Parathyroid adenoma (tissue), 2 donors: ENCODE measurements at regions not wholly inside any gene's neighbourhood (a gene's known extent, or its start where the extent isn't known, plus 50 kb on each side); places are given as distances from the start of the nearest gene placed in this dataset.

ENCODE experiments used
- H2AFZ ChIP-seq: fragments of 300-600 bp; sonication (generic); one replicate; pipeline ENCODE4 v1.7.0; 2017; ENCODE audit warnings: antibody characterized with exemption, mild to moderate bottlenecking
- H3K27ac ChIP-seq: fragments of 300-600 bp; sonication (generic); one replicate; pipeline ENCODE4 v1.7.0; 2017
- H3K27me3 ChIP-seq: fragments of 300-600 bp; sonication (generic); one replicate; pipeline ENCODE4 v1.7.0; 2017; ENCODE audit warnings: low read length; ENCODE audit not compliant: control insufficient read depth, insufficient read depth
- H3K36me3 ChIP-seq: fragments of 300-600 bp; sonication (generic); one replicate; pipeline ENCODE4 v1.7.0; 2017; ENCODE audit warnings: low read length; ENCODE audit not compliant: control insufficient read depth, insufficient read depth
- H3K4me1 ChIP-seq: fragments of 300-600 bp; sonication (generic); one replicate; pipeline ENCODE4 v1.7.0; 2017; ENCODE audit warnings: control low read depth
- H3K4me2 ChIP-seq: fragments of 300-600 bp; sonication (generic); one replicate; pipeline ENCODE4 v1.7.0; 2017; ENCODE audit warnings: low read length
- H3K4me3 ChIP-seq: fragments of 300-600 bp; sonication (generic); one replicate; pipeline ENCODE4 v1.7.0; 2017; ENCODE audit warnings: low read depth, low read length
- H3K79me2 ChIP-seq: fragments of 300-600 bp; sonication (generic); one replicate; pipeline ENCODE4 v1.7.0; 2017; ENCODE audit warnings: control low read depth
- H3K9ac ChIP-seq: fragments of 300-600 bp; sonication (generic); one replicate; pipeline ENCODE4 v1.7.0; 2017; ENCODE audit warnings: mild to moderate bottlenecking
- H3K9me3 ChIP-seq: fragments of 300-600 bp; sonication (generic); one replicate; pipeline ENCODE4 v1.7.0; 2017; ENCODE audit warnings: low read length; ENCODE audit not compliant: control insufficient read depth
- TF ChIP-seq, protein P1 (sequence below): fragments of 300-600 bp; sonication (generic); IDR thresholded peaks from one replicate; pipeline ENCODE4 v1.7.0; 2017; ENCODE audit warnings: antibody characterized with exemption, mild to moderate bottlenecking
- donor health status: primary hyperparathyroidism.

DNA sequence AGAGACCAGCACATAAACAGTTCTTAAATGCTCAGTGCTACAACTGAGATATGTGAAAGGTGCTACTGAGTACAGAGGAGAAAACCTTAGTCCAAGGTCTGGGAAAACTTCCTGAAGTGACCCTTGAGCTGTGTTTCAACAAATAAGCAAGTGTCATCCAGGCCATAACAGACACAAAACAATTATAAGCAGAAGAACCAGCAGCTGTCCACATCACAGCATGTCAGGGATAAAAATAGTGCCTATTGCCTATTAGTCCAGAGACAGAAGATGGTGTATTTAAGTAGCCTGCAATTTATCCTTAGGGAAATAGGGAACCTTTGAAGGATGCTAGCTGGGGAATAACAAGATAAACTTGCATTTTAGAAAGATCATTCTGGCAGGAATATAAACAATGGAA is 237.8 kb downstream of the SPTSSA start:
- TF ChIP-seq, protein P1, sequence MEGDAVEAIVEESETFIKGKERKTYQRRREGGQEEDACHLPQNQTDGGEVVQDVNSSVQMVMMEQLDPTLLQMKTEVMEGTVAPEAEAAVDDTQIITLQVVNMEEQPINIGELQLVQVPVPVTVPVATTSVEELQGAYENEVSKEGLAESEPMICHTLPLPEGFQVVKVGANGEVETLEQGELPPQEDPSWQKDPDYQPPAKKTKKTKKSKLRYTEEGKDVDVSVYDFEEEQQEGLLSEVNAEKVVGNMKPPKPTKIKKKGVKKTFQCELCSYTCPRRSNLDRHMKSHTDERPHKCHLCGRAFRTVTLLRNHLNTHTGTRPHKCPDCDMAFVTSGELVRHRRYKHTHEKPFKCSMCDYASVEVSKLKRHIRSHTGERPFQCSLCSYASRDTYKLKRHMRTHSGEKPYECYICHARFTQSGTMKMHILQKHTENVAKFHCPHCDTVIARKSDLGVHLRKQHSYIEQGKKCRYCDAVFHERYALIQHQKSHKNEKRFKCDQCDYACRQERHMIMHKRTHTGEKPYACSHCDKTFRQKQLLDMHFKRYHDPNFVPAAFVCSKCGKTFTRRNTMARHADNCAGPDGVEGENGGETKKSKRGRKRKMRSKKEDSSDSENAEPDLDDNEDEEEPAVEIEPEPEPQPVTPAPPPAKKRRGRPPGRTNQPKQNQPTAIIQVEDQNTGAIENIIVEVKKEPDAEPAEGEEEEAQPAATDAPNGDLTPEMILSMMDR: no peak
- H3K9me3 ChIP-seq: no peaks in the 10 kb centered on the region
- no peak overlapping the region for H2AFZ ChIP-seq
- no peak overlapping the region for H3K9ac ChIP-seq
- H3K79me2 ChIP-seq: no peaks in the 10 kb centered on the region
- no peak overlapping the region for H3K27ac ChIP-seq
- no peak overlapping the region for H3K4me2 ChIP-seq
- no peaks in the 10 kb centered on the region for H3K27me3 ChIP-seq
- no peak overlapping the region for H3K4me3 ChIP-seq
- H3K4me1 ChIP-seq: no peaks in the 10 kb centered on the region
- H3K36me3 ChIP-seq: no peaks in the 10 kb centered on the region

GRCh38 chr14:34223373-34224148 is 238.5 kb downstream of the SPTSSA start:
- H3K9ac ChIP-seq: no peak overlapping the region
- H3K4me1 ChIP-seq: no peaks in the 10 kb centered on the region
- no peak overlapping the region for H2AFZ ChIP-seq
- no peaks in the 10 kb centered on the region for H3K36me3 ChIP-seq
- no peak overlapping the region for H3K4me3 ChIP-seq
- H3K4me2 ChIP-seq: no peak overlapping the region
- H3K27me3 ChIP-seq: no peaks in the 10 kb centered on the region
- TF ChIP-seq, protein P1: no peak
- no peak overlapping the region for H3K27ac ChIP-seq
- H3K79me2 ChIP-seq: no peaks in the 10 kb centered on the region
- no peaks in the 10 kb centered on the region for H3K9me3 ChIP-seq

GRCh38 chr14:34222867-34223266 is 239.2 kb downstream of the SPTSSA start:
- no peak overlapping the region for H2AFZ ChIP-seq
- H3K36me3 ChIP-seq: no peaks in the 10 kb centered on the region
- no peaks in the 10 kb centered on the region for H3K27me3 ChIP-seq
- H3K9ac ChIP-seq: no peak overlapping the region
- H3K9me3 ChIP-seq: no peaks in the 10 kb centered on the region
- no peak overlapping the region for H3K4me2 ChIP-seq
- H3K79me2 ChIP-seq: no peaks in the 10 kb centered on the region
- TF ChIP-seq, protein P1: no peak
- no peak overlapping the region for H3K4me3 ChIP-seq
- no peaks in the 10 kb centered on the region for H3K4me1 ChIP-seq
- no peak overlapping the region for H3K27ac ChIP-seq

GRCh38 chr14:34222122-34222521 is 239.9 kb downstream of the SPTSSA start:
- no peaks in the 10 kb centered on the region for H3K27me3 ChIP-seq
- H3K9ac ChIP-seq: no peak overlapping the region
- TF ChIP-seq, protein P1: no peak
- no peaks in the 10 kb centered on the region for H3K4me1 ChIP-seq
- H3K9me3 ChIP-seq: no peaks in the 10 kb centered on the region
- no peaks in the 10 kb centered on the region for H3K36me3 ChIP-seq
- H3K27ac ChIP-seq: no peak overlapping the region
- no peak overlapping the region for H3K4me2 ChIP-seq
- H3K4me3 ChIP-seq: no peak overlapping the region
- no peak overlapping the region for H2AFZ ChIP-seq
- H3K79me2 ChIP-seq: no peaks in the 10 kb centered on the region

- Histone ChIP-seq H3K36me3 (no peaks in the 10 kb centered on the region), H2AFZ (no peak overlapping the region)
Measured at GRCh38 chr14:34220921-34221320, 241.1 kb downstream of the SPTSSA start.

More at GRCh38 chr14:34220921-34221320, 241.1 kb downstream of the SPTSSA start:
- no peak overlapping the region for H3K4me2 ChIP-seq
- no peak overlapping the region for H3K27ac ChIP-seq
- H3K79me2 ChIP-seq: no peaks in the 10 kb centered on the region
- TF ChIP-seq, protein P1: no peak
- H3K4me3 ChIP-seq: no peak overlapping the region
- no peak overlapping the region for H3K9ac ChIP-seq
- no peaks in the 10 kb centered on the region for H3K27me3 ChIP-seq
- no peaks in the 10 kb centered on the region for H3K4me1 ChIP-seq
- H3K9me3 ChIP-seq: no peaks in the 10 kb centered on the region
